NCI-H2196 treated with DMSO at 0.1 percent for 48 hours (cell line): ENCODE measurements at regions not wholly inside any gene's neighbourhood (a gene's known extent, or its start where the extent isn't known, plus 50 kb on each side); places are given as distances from the start of the nearest gene placed in this dataset.

Experiments
- DNase-seq: peaks from one replicate; lab custom pipeline; 2025; ENCODE audit not compliant: unreplicated experiment; lab: John Stamatoyannopoulos, UW

DNA sequence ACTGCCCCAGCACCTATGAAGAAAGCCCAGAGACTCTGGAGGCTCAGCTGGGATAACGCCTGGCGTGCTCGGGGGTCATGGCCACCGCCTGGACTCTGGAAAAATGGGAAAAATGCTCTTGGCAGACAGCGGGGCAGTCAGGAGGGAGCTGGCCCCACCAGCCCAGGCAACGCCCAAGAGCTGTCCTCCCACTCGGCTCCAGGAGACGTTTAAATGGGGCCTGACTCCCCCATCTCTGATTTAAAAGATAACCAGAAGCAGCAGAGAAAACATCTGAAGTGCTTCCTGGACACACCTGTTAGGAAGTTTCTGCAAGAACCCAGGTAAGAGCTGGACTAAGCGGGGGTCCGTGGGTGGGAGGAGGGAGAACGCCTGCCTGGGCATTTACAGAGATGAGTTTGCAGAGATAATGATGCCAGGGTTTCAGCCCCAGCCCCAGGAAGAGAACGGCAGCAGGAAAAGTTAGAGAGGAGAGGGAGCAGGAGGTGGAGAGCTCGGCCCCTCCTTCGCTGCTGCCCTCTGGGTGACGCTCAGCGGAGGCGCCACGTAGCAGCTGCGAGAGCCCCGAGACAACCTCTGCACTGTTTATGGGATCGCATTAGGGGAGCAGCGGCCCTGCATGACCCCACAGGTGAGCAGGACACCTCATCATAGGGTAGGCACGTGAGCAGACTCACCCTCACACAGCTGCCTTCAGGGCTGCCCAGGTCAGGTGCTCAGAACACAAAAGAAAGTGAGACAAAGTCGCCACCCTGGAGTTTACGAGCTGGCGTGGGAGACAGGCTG lies 83.5 kb upstream of the INSIG1 start:
- DNase-seq: peak; percentile 10

- DNase-seq: no peak
Observed at GRCh38 chr7:155215576-155216325, 81.9 kb upstream of the INSIG1 start.

- DNase-seq: no peak
Observed at GRCh38 chr7:155216475-155217272, 81.0 kb upstream of the INSIG1 start.

- no peak for DNase-seq
Observed at GRCh38 chr7:155217634-155218033, 80.0 kb upstream of the INSIG1 start.

GRCh38 chr7:155218276-155219153 lies 79.2 kb upstream of the INSIG1 start:
- DNase-seq: no peak

GRCh38 chr7:155219154-155219531 lies 78.5 kb upstream of the INSIG1 start:
- no peak for DNase-seq

DNA sequence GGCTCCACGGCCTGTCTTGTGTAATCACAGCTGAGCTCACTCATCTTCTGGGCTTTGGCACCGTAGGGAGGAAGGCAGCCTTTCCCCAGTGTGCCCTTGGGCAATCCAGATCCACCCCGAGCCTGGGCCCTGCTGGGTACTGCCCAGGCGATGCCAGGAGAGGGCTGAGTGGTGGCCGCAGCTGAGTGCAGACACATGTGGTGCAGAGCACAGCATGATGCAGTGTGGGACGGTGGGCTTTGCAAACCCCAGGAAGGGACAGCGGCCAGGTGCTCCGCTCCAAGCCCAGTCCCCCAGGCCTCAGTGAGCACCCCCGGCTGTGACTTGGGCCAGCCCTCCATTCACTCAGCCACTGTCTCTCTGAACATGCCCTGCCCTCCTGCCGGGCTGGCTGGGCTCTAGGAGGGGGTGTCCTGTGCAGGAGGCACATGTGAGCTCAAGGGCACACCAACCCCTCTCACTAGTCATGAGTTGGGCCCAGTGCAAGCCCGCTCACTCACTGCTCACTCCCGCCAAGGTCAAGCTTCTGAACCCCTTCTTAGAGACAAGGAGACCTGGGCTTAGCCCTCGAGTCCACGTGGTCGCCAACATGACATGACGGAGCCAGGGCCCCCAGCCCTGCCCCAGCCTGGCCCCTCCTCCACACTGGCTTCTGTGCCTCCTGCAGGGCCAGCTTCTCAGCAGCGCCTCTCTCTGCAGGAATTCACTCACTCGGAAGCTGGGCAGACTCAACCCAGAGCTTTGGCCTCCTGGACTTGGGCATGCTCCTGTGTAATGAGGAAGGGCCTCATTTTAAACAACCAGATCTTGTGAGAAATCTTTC lies 77.5 kb upstream of the INSIG1 start:
- DNase-seq: no peak

GRCh38 chr7:155220903-155221302 lies 76.8 kb upstream of the INSIG1 start:
- DNase-seq: no peak

DNA sequence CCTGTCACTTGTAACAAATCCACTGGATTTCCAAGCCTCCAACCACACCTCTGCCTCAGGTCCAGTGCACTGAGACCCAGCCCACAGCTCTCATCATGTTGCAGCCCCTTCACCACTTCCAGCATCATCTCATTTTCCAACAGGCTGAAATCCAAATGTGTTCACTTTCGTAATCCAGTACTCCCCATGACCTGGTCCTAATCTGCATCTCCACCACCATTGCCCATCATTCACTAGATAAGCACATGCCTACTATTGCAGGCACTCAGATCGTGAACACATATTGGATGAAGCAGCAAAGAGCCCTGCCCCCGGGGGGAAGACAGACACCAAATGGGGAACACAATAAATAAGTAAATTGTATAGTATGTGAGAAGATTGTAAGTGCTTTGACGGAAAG lies 76.1 kb upstream of the INSIG1 start:
- DNase-seq: no peak

- DNase-seq: no peak
Observed at GRCh38 chr7:155222061-155222460, 75.6 kb upstream of the INSIG1 start.

GRCh38 chr7:155222573-155222972 lies 75.1 kb upstream of the INSIG1 start:
- DNase-seq: no peak

DNA sequence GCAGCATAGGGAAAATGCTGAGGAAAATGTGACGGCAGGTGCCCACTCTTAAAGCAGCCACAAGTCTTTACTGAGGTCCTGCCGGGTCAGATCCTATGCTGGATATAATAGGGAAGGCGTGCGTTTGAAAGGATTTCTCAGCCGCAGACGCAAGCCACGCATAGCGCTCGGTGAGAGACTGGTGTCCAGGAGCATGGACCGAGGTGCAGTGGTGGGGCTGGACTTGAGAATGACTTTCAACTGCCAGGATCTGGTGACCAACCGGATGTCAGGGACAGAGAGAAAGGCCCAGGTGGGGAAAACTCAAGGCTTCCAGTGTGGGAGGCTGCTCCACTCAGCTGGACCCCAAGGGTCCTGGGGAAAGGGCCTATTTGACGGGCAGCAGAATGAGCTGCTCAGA lies 74.7 kb upstream of the INSIG1 start:
- no peak for DNase-seq

GRCh38 chr7:155223503-155223902 lies 74.2 kb upstream of the INSIG1 start:
- no peak for DNase-seq

- peak; percentile 7 for DNase-seq
Observed at GRCh38 chr7:155224116-155224811, 73.4 kb upstream of the INSIG1 start.

- DNase-seq: no peak
Observed at GRCh38 chr7:155225095-155225494, 72.6 kb upstream of the INSIG1 start.

DNA sequence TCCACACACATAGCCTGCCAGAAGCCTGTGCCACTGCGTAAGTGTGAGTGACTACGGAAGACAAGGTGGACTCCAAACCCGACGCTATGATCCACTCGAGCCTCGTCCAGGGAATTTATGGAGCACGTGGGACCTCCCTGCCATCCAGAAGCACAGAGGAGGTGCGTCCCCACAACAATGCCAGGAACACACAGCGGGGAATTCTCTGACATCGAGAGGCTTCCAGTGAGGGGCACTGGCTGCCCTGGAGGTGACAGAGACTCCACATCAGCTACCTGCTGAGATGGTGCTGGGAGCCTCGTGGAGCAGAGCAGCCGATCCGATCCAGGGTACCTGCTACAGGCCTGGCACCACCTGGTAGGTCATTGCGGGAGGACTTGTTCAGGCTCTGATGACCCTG lies 72.2 kb upstream of the INSIG1 start:
- DNase-seq: no peak

DNA sequence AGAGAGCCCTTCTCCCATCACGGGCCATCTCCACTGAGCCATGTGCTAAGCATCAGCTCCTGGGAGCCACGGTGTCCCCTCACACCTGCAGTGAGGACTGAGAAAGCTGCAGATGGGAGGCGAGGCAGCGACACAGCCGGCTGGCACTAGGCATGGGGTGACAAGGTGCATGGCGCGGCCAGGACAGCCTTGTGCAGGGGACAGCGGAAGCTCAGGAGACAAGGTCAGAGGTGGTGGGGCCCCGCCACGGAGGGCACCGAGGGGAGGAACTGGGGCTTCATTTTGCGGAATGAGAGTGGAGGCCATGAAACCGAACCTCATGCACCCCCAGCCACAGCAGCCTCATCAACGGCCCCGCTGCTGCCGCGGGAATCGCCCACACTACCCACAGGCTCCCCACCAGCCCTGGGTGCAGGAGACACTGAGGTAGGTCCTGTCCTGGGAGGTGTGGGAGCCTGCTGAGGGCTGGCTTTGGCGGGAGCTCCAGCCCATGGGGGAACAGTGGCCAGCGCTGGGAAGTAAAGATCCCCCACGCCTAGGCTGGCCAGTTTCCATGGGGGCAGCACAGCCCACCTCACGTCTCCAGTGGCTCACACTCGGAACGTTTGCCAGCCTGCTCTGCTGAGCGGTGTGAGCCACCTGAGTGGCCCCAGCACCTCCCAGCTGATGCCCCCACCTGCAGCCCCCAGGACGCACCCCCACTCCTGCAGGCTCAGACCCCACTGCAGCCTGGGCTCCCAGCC lies 71.2 kb upstream of the INSIG1 start:
- no peak for DNase-seq

DNA sequence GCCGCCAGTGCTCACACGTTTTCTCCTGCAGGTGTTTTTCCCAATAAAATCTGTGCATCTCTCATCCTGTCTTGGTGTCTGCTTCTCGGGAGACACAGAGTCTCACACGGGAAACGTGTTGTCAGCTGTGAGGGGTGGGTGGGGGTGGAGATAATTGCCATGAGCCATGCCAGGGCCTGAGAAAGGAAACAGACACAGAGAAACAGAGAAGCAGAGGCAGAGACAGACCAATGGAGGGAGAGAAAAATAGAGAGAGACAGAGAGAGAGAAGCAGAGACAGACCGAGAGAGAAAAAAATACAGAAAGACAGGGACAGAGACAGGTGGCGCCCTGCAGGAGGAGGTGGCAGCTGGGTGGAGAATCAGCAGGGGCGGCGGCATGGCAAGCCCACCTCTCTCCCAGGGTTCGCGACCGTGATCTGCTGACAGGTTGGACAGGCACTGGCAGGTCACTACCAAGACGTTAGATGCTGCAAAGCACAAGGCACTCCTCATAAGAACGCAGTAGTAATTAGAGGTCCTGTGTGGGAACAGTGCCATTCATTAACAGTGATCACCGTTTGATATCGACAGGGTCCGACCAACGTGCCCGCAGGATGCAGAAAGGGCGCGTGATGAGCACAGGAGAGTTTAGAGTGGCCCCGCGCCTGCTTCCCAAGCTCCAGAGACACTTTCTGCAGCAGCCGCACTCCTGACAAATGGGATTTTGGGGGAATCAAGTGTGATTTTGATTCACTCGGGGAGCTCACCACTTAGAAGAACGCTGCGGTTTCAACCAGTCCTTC lies 70.5 kb upstream of the INSIG1 start:
- DNase-seq: no peak
